ENCODE measurements at regions not wholly inside any gene's neighbourhood (a gene's known extent, or its start where the extent isn't known, plus 50 kb on each side); places are given as distances from the start of the nearest gene placed in this dataset.

DNA sequence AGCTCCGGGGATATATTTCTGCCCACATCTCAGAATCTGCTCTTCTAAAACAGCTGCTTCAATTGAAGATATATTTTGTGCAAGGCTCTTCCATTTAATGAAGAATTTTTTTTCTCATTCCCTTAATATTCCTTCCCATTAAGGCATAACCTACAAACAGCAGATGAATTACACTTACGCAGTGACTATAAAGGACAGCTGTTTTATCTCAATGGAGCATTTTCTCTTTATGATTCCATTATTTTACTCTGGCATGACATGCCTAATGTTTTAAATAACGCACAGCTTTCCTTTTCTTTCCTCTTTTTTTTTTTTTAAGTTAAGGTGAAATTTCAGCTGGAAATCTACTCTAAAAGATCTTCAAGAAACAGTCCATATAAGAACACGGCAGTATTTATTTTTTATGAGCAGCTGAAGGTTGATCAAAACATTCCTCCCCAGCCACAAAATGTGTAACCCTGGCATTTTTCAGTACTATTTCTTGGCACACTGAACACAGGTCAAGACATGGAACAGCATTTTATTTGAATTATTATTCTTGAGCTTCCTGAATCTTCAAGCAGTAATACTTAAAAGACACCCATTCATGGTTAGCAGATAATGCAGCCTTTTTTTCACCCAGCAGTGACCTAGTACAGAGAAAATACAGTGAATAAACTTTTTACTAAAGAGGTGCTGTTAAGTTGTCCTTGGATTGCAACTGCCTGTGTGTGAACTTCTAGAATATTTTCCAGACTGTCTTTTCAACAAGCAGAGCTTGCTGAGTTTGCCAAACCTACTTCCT is 118.1 kb upstream of the FOXN3 start (continued):
- TF ChIP-seq CREB3L1 (IDR thresholded peaks at IDR 0.05; ENCODE audit: borderline replicate concordance, low read depth) (no peak), MLX (CRISPR knock-in tag; conservative IDR thresholded peaks at IDR 0.05) (no peak), MEF2A (IDR thresholded peaks at IDR 0.05; ENCODE audit: control insufficient read depth, low read depth, low read length) (no peak)

DNA sequence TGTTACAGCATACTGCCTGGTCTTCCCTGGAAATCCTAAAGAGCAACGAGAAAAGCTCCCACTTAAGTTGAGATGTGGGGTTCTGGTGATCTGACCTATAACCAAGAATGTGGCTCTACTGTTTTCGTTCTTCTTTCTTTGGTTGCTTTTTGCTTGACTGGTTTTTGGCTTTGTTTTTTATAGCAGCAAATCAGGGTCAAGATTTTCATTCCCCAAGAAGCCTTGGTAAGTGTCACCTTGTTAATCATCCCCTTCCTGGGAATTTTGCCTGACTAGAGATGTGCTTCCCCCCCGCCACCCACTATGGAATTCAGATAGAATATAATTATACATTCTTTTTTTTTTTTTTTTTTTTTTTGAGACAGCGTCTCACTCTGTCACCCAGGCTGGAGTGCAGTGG is 116.7 kb upstream of the FOXN3 start:
- Histone ChIP-seq H3K9me3 (replicated peaks; ENCODE audit: control insufficient read depth, insufficient read depth, low read depth, low read length) (no peaks in the 10 kb centered on the region), H3K79me2 (ENCODE audit: control insufficient read depth, insufficient read depth, low read length) (no peaks in the 10 kb centered on the region), H3K27me3 (ENCODE audit: control insufficient read depth in 2 of 2, insufficient read depth in 2 of 2, low read length in 2 of 2) (no peaks in the 10 kb centered on the region), H3K4me1 (replicated peaks in 1 of 2; ENCODE audit: control insufficient read depth in 2 of 2, insufficient read depth in 2 of 2, low read length in 2 of 2) (no peaks in the 10 kb centered on the region), H4K20me1 (replicated peaks; ENCODE audit: control insufficient read depth, insufficient read depth, low read length) (no peaks in the 10 kb centered on the region), H3K27ac (ENCODE audit: extremely low read depth, low read depth, low read length) (no peak overlapping the region), H3K4me3 (no peak overlapping the region), H2AFZ (ENCODE audit: low read depth, low read length) (no peak overlapping the region), H3K9ac (ENCODE audit: insufficient read depth in 1 of 2, low read depth in 2 of 2, low read length in 2 of 2) (no peak overlapping the region), H3K9me1 (ENCODE audit: control insufficient read depth, insufficient read depth, low read length) (no peaks in the 10 kb centered on the region), H3K4me2 (ENCODE audit: insufficient read depth, low read length) (no peak overlapping the region), H3K36me3 (ENCODE audit: control insufficient read depth, insufficient read depth, low read length) (no peaks in the 10 kb centered on the region)
- in situ Hi-C loops (cut with MboI) (no loop called here), intact Hi-C loops (cut with micrococcal nuclease) (no loop called here)
- DNase-seq (ENCODE audit: extremely low read depth in 1 of 4, low spot score in 3 of 4) = no peak
- BruUV-seq (replicated peaks) = no TSS peak
- ATAC-seq = no peak
- CTCF ChIA-PET (ENCODE audit: low intra/inter-chr PET ratio) = no interaction called here
- POLR2A ChIA-PET = interaction anchor here (1.1 kb wide), 1 partner anchor 9 kb away, joined by 3 read pairs; no protein-coding TSS in a partner anchor
- WGBS (ENCODE audit: insufficient coverage, low coverage, missing lambda C conversion rate) = 0% methylated on average over 3 of the region's 4 CpGs
- FAIRE-seq = no peak
- no peak for TF ChIP-seq KLF10 (CRISPR knock-in tag; IDR thresholded peaks at IDR 0.05)
- TF ChIP-seq MYBL2 (IDR thresholded peaks at IDR 0.05; ENCODE audit: low read depth) = no peak
- no peak for TF ChIP-seq MYBL2 (CRISPR knock-in tag; IDR thresholded peaks at IDR 0.05; ENCODE audit: borderline replicate concordance)
- TF ChIP-seq ASH1L (IDR thresholded peaks at IDR 0.05; ENCODE audit: borderline replicate concordance, low read depth, partially characterized antibody) = no peak
- no peak for TF ChIP-seq ID3 (CRISPR knock-in tag; IDR thresholded peaks at IDR 0.05)
- TF ChIP-seq ID3 (tag; IDR thresholded peaks at IDR 0.05) = no peak
- TF ChIP-seq XRCC5 (IDR thresholded peaks at IDR 0.05; ENCODE audit: low read depth, low read length) = no peak
- TF ChIP-seq GTF2F1 (IDR thresholded peaks at IDR 0.05; ENCODE audit: low read depth, low read length) = no peak
- TF ChIP-seq HMG20B (CRISPR knock-in tag; IDR thresholded peaks at IDR 0.05) = no peak
- TF ChIP-seq MYC (IDR thresholded peaks at IDR 0.05; ENCODE audit: low read depth, low read length) = no peak
- TF ChIP-seq MYC (CRISPR knock-in tag; IDR thresholded peaks at IDR 0.05; ENCODE audit: borderline replicate concordance, low read depth) = no peak
- no peak for TF ChIP-seq ZBTB43 (CRISPR knock-in tag; IDR thresholded peaks at IDR 0.05)
- no peak for TF ChIP-seq ZNF79 (CRISPR knock-in tag; IDR thresholded peaks at IDR 0.05; ENCODE audit: low read depth)
- TF ChIP-seq SNIP1 (IDR thresholded peaks at IDR 0.05; ENCODE audit: low read depth) = no peak
- no peak for TF ChIP-seq SMAD1 (IDR thresholded peaks at IDR 0.05; ENCODE audit: low read depth, low read length, partially characterized antibody)
- TF ChIP-seq TARDBP (IDR thresholded peaks at IDR 0.05) = no peak
